ENCODE measurements at regions not wholly inside any gene's neighbourhood (a gene's known extent, or its start where the extent isn't known, plus 50 kb on each side); places are given as distances from the start of the nearest gene placed in this dataset.

- no peak for DNase-seq
Observed at GRCh38 chr2:204049635-204050034, 113.1 kb downstream of the ICOS start.

- DNase-seq = no peak
Observed at GRCh38 chr2:204050681-204051080, 114.1 kb downstream of the ICOS start.

- no peak for DNase-seq
Observed at GRCh38 chr2:204051476-204051875, 114.9 kb downstream of the ICOS start.

- no peak for DNase-seq
Observed at GRCh38 chr2:204051984-204052556, 115.5 kb downstream of the ICOS start.

GRCh38 chr2:204059016-204059415 is 122.5 kb downstream of the ICOS start:
- DNase-seq = no peak

- DNase-seq = no peak
Observed at GRCh38 chr2:204060841-204061240, 124.3 kb downstream of the ICOS start.

- no peak for DNase-seq
Observed at GRCh38 chr2:204061241-204061640, 124.7 kb downstream of the ICOS start.

- no peak for DNase-seq
Observed at GRCh38 chr2:204064119-204064518, 127.6 kb downstream of the ICOS start.

- no peak for DNase-seq
Observed at GRCh38 chr2:204065566-204065965, 129.0 kb downstream of the ICOS start.

GRCh38 chr2:204066051-204066450 is 129.5 kb downstream of the ICOS start:
- no peak for DNase-seq

GRCh38 chr2:204069804-204070203 is 133.2 kb downstream of the ICOS start:
- DNase-seq = no peak

- DNase-seq = peak; percentile 49
Observed at GRCh38 chr2:204072443-204073324, 136.1 kb downstream of the ICOS start.

- DNase-seq = no peak
Observed at GRCh38 chr2:204074456-204074855, 137.9 kb downstream of the ICOS start.

GRCh38 chr2:204078003-204078698 is 141.6 kb downstream of the ICOS start:
- DNase-seq = no peak

- no peak for DNase-seq
Observed at GRCh38 chr2:204081487-204082425, 145.2 kb downstream of the ICOS start.

- DNase-seq = no peak
Observed at GRCh38 chr2:204086167-204086566, 149.6 kb downstream of the ICOS start.

- no peak for DNase-seq
Observed at GRCh38 chr2:204089105-204089504, 152.5 kb downstream of the ICOS start.

- DNase-seq = no peak
Observed at GRCh38 chr2:204089574-204089973, 153.0 kb downstream of the ICOS start.

- no peak for DNase-seq
Observed at GRCh38 chr2:204090021-204090420, 153.5 kb downstream of the ICOS start.

GRCh38 chr2:204104811-204105210 is 168.2 kb downstream of the ICOS start:
- no peak for DNase-seq

- no peak for DNase-seq
Observed at GRCh38 chr2:204108330-204108751, 171.8 kb downstream of the ICOS start.

GRCh38 chr2:204108781-204109295 is 172.3 kb downstream of the ICOS start:
- no peak for DNase-seq
